ENCODE measurements at regions not wholly inside any gene's neighbourhood (a gene's known extent, or its start where the extent isn't known, plus 50 kb on each side); places are given as distances from the start of the nearest gene placed in this dataset.
"Not testable (repeated sequence)": the region's sequence is repeated elsewhere in the genome, so short reads cannot be mapped to it uniquely, and the experiment has no call there.

DNA sequence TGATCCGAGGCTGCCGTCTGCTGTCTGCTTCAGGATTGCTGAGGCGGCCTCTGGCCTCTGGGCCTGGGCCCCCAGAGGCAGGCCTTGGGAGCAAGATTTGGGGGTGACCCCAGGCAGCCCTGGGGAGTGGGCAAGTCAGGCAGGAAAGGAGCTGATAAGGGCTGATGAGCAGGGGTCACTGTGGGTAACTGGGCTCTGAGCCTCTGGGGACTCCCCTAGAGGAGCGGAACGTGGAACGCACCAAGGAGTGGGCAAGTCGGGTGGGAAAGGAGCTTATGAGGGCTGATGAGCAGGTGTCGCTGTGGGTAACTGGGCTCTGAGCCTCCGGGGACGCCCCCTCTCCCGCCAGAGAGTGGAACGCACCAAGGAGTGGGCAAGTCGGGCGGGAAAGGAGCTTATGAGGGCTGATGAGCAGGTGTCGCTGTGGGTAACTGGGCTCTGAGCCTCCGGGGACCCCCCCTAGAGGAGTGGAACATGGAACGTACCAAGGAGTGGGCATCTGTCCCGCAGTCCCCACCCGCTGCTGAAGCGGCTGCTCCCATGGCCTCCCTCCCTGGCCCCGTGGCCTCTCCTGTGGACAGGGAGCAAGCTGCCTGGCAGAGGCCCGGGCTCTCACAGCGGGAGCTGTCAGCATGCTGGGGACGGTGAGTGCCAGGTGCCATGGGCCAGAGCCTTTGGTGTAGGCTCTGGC, 152.3 kb upstream of the ZNF469 start:
- not testable (repeated sequence) for DNase-seq (ENCODE audit: low spot score); H3K4me1 Mint-ChIP-seq; H3K4me3 Mint-ChIP-seq; H3K4me1 ChIP-seq (ENCODE audit: insufficient read depth); H3K79me2 ChIP-seq (replicated peaks; ENCODE audit: insufficient read depth); H3F3A ChIP-seq (replicated peaks; ENCODE audit: low read depth); H3K27me3 Mint-ChIP-seq (ENCODE audit: insufficient read depth, low read depth, poor library complexity); H3K4me3 ChIP-seq; H3K27me3 ChIP-seq (ENCODE audit: insufficient read depth); ATAC-seq; H3K27ac ChIP-seq (ENCODE audit: low read depth); H3K9me2 ChIP-seq (ENCODE audit: insufficient read depth); H3K4me2 ChIP-seq; H4K20me1 ChIP-seq (replicated peaks; ENCODE audit: insufficient read depth); H2AFZ ChIP-seq; H3K36me3 Mint-ChIP-seq (ENCODE audit: low read depth); H3K36me3 ChIP-seq (ENCODE audit: insufficient read depth); H3K27ac Mint-ChIP-seq; H3K9me3 Mint-ChIP-seq

DNA sequence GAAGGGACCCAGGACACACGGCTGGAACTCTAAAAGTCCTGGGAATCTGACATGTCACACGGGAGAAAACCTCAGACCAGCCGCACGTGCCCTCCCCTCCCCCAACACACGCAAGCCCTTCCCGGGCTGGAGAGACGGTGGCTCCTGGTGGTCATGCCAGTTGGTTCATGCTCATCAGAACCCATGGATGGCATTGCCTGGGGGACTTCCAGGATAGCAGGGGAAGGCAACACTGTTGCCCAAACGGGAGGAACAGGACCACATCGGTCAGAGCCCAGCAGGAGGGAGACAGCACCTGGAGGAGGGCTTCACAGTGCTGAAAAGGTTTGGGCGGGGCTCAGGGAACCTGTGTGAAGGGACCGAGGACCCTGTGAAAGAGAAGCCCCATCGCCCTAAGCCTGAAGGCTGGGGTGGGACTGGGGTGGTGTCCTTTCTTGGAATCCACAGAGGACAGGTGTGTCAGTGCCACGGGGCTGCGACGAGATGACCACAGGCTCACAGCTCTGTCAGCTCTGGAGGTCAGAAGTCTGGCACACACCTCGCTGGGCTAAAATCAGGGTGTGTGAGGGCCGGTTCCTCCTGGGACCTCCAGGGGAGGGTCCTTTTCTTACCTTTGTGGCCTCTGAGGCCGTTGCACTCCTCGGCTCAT, 151.7 kb upstream of the ZNF469 start:
- not testable (repeated sequence) for H3K36me3 ChIP-seq (ENCODE audit: insufficient read depth); H3K4me1 ChIP-seq (ENCODE audit: insufficient read depth); H3K36me3 Mint-ChIP-seq (ENCODE audit: low read depth); H3F3A ChIP-seq (replicated peaks; ENCODE audit: low read depth); H3K4me2 ChIP-seq; DNase-seq (ENCODE audit: low spot score); H3K27ac ChIP-seq (ENCODE audit: low read depth); H4K20me1 ChIP-seq (replicated peaks; ENCODE audit: insufficient read depth); H3K4me1 Mint-ChIP-seq; H3K9me2 ChIP-seq (ENCODE audit: insufficient read depth); H3K27ac Mint-ChIP-seq; H3K79me2 ChIP-seq (replicated peaks; ENCODE audit: insufficient read depth); H3K27me3 Mint-ChIP-seq (ENCODE audit: insufficient read depth, low read depth, poor library complexity); H3K4me3 ChIP-seq; ATAC-seq; H3K4me3 Mint-ChIP-seq; H3K27me3 ChIP-seq (ENCODE audit: insufficient read depth); H3K9me3 Mint-ChIP-seq; H2AFZ ChIP-seq

- not testable (repeated sequence) for H3K36me3 Mint-ChIP-seq (ENCODE audit: low read depth); ATAC-seq; DNase-seq (ENCODE audit: low spot score); H3K27ac Mint-ChIP-seq; H3K4me3 ChIP-seq; H2AFZ ChIP-seq; H3K9me3 Mint-ChIP-seq; H3K4me1 Mint-ChIP-seq; H3K79me2 ChIP-seq (replicated peaks; ENCODE audit: insufficient read depth); H3K27ac ChIP-seq (ENCODE audit: low read depth); H3K4me1 ChIP-seq (ENCODE audit: insufficient read depth); H3K4me2 ChIP-seq; H3K27me3 ChIP-seq (ENCODE audit: insufficient read depth); H3F3A ChIP-seq (replicated peaks; ENCODE audit: low read depth); H3K27me3 Mint-ChIP-seq (ENCODE audit: insufficient read depth, low read depth, poor library complexity); H3K4me3 Mint-ChIP-seq; H3K9me2 ChIP-seq (ENCODE audit: insufficient read depth); H3K36me3 ChIP-seq (ENCODE audit: insufficient read depth); H4K20me1 ChIP-seq (replicated peaks; ENCODE audit: insufficient read depth)
Measured at GRCh38 chr16:88231839-88232238, 150.9 kb upstream of the ZNF469 start.

GRCh38 chr16:88232401-88233258, 150.1 kb upstream of the ZNF469 start:
- H3K9me2 ChIP-seq (ENCODE audit: insufficient read depth); H3K4me1 Mint-ChIP-seq; H3K79me2 ChIP-seq (replicated peaks; ENCODE audit: insufficient read depth); H3K4me3 Mint-ChIP-seq; H2AFZ ChIP-seq; H3K4me3 ChIP-seq; H3K36me3 ChIP-seq (ENCODE audit: insufficient read depth); H3F3A ChIP-seq (replicated peaks; ENCODE audit: low read depth); DNase-seq (ENCODE audit: low spot score); H3K9me3 Mint-ChIP-seq; H3K4me2 ChIP-seq; H3K27ac Mint-ChIP-seq; H3K4me1 ChIP-seq (ENCODE audit: insufficient read depth); ATAC-seq; H3K36me3 Mint-ChIP-seq (ENCODE audit: low read depth); H3K27me3 ChIP-seq (ENCODE audit: insufficient read depth); H4K20me1 ChIP-seq (replicated peaks; ENCODE audit: insufficient read depth); H3K27ac ChIP-seq (ENCODE audit: low read depth); H3K27me3 Mint-ChIP-seq (ENCODE audit: insufficient read depth, low read depth, poor library complexity): not testable (repeated sequence)

- H3K27ac ChIP-seq (ENCODE audit: low read depth); ATAC-seq; H3F3A ChIP-seq (replicated peaks; ENCODE audit: low read depth); H2AFZ ChIP-seq; H3K4me2 ChIP-seq; H3K4me3 Mint-ChIP-seq; H3K79me2 ChIP-seq (replicated peaks; ENCODE audit: insufficient read depth); H3K27me3 Mint-ChIP-seq (ENCODE audit: insufficient read depth, low read depth, poor library complexity); H4K20me1 ChIP-seq (replicated peaks; ENCODE audit: insufficient read depth); DNase-seq (ENCODE audit: low spot score); H3K4me3 ChIP-seq; H3K36me3 Mint-ChIP-seq (ENCODE audit: low read depth); H3K27me3 ChIP-seq (ENCODE audit: insufficient read depth); H3K9me3 Mint-ChIP-seq; H3K4me1 ChIP-seq (ENCODE audit: insufficient read depth); H3K9me2 ChIP-seq (ENCODE audit: insufficient read depth); H3K36me3 ChIP-seq (ENCODE audit: insufficient read depth); H3K27ac Mint-ChIP-seq: not testable (repeated sequence)
- peaks cover 15% of the 10 kb centered on the region for H3K4me1 Mint-ChIP-seq
Measured at GRCh38 chr16:88233621-88234420, 148.9 kb upstream of the ZNF469 start.
